ENCODE measurements at regions not wholly inside any gene's neighbourhood (a gene's known extent, or its start where the extent isn't known, plus 50 kb on each side); places are given as distances from the start of the nearest gene placed in this dataset.

- Histone ChIP-seq H3K9me3 (no peaks in the 10 kb centered on the region), H3K4me2 (no peak overlapping the region), H2AFZ (ENCODE audit: low read depth) (no peak overlapping the region), H3K27ac (ENCODE audit: low read depth in 2 of 2, low read length in 1 of 2) (no peak overlapping the region), H3K9ac (no peak overlapping the region), H3F3A (replicated peaks; ENCODE audit: insufficient read depth) (peaks cover 9% of the 10 kb centered on the region), H3K36me3 (replicated peaks in 1 of 2; ENCODE audit: control insufficient read depth in 1 of 2, insufficient read depth in 2 of 2, low read length in 1 of 2) (no peaks in the 10 kb centered on the region), H3K79me2 (ENCODE audit: insufficient read depth) (no peaks in the 10 kb centered on the region), H3K4me3 (ENCODE audit: low read depth in 2 of 2, low read length in 1 of 2) (no peak overlapping the region), H3K9me2 (no peaks in the 10 kb centered on the region), H3K4me1 (ENCODE audit: control insufficient read depth in 1 of 2, insufficient read depth in 2 of 2, low read depth in 1 of 2, low read length in 1 of 2) (peaks cover 7 to 9% of the 10 kb centered on the region in 2 experiments; a peak in 3 of 4 replicates), H4K20me1 (ENCODE audit: insufficient read depth) (no peaks in the 10 kb centered on the region), H3K27me3 (ENCODE audit: insufficient read depth) (no peaks in the 10 kb centered on the region)
- ChIA-PET POLR2A (no interaction called here), CTCF (interaction anchor here (1.1 to 2.3 kb wide), 2 partner anchors 165 to 197 kb away, joined by 3 to 15 read pairs; no protein-coding TSS in a partner anchor)
- DNase-seq: no peak
- WGBS (ENCODE audit: low lambda C conversion rate): 63% methylated on average over 1 of the region's 1 CpG
- TF ChIP-seq USF1 (IDR thresholded peaks at IDR 0.05; ENCODE audit: borderline replicate concordance, low read depth) (no peak), SMC3 (IDR thresholded peaks at IDR 0.05; ENCODE audit: low read depth, low read length) (no peak), PBX3 (IDR thresholded peaks at IDR 0.05) (no peak), TEAD4 (IDR thresholded peaks at IDR 0.05; ENCODE audit: borderline replicate concordance, insufficient read depth) (no peak), CTCF (IDR thresholded peaks at IDR 0.05) (no peak), NRF1 (IDR thresholded peaks at IDR 0.05; ENCODE audit: low read depth, low read length) (no peak), NFIC (IDR thresholded peaks at IDR 0.05; ENCODE audit: borderline replicate concordance) (no peak), CHD2 (IDR thresholded peaks at IDR 0.05; ENCODE audit: low read length, partially characterized antibody) (no peak), RAD21 (IDR thresholded peaks at IDR 0.05; ENCODE audit: low read length) (no peak), TAF1 (IDR thresholded peaks at IDR 0.05; ENCODE audit: borderline replicate concordance, low read depth, low read length) (no peak), EZH2phosphoT487 (IDR thresholded peaks at IDR 0.05; ENCODE audit: borderline replicate concordance, low read depth) (no peak), GATA2 (CRISPR knock-in tag; IDR thresholded peaks at IDR 0.05) (no peak), ZBTB33 (IDR thresholded peaks at IDR 0.05; ENCODE audit: borderline replicate concordance, low read depth) (no peak), YY1 (IDR thresholded peaks at IDR 0.05; ENCODE audit: low read depth) (no peak), FOSL2 (IDR thresholded peaks at IDR 0.05; ENCODE audit: borderline replicate concordance, low read depth) (no peak), GABPA (IDR thresholded peaks at IDR 0.05; ENCODE audit: low read depth) (no peak)
These were observed 107.7 kb downstream of the MDH1 start for GRCh38 chr2:63696496-63696895.

Data from SK-N-SH (cell line).